MV-4-11 (cell line): ENCODE measurements at regions not wholly inside any gene's neighbourhood (a gene's known extent, or its start where the extent isn't known, plus 50 kb on each side); places are given as distances from the start of the nearest gene placed in this dataset.
A peak's percentile ranks its signal among the peaks of the same experiment; 100 is the strongest.
"Not testable (repeated sequence)": the region's sequence is repeated elsewhere in the genome, so short reads cannot be mapped to it uniquely, and the experiment has no call there.

ENCODE experiments used
- DNase-seq: peaks from one replicate; lab custom pipeline; 2025; lab: John Stamatoyannopoulos, UW

DNA sequence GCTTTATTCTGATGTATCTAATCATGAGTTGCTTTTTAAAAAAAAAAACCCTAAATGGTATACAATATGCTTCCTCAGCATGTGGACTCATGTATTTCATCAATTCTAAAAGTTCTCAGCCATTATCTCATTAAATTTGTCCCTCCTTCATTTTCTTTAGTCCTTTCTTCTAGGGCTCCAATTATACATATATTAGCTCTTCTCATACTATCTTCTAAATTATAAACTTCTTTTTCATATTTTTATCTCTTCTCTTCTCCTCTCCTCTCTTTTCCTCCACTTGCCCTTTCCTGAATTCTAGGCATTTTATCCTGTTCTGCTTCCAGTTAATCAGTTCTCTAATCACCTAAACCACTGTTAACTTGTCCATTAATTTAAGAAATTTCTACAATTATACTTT is 55.0 kb upstream of the IL33 start:
- no peak for DNase-seq

DNA sequence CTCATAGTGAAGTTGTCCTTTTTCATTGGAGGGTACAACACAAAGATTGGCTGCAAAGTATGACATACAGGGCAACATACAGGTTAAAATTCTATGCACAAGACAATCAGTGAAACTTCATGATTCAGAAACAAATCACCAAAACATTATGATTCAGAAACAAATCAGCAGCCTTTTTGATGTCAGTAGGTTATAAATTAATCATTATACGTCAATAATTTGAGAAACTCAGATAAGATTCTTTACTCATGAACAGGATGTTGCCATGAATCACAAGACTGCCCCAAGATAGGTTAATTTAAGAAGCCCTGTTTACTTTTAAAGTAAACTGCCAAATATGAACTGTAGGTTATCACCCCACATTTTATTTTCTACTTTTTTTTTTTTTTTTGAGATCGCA is 62.2 kb upstream of the IL33 start:
- no peak for DNase-seq

DNA sequence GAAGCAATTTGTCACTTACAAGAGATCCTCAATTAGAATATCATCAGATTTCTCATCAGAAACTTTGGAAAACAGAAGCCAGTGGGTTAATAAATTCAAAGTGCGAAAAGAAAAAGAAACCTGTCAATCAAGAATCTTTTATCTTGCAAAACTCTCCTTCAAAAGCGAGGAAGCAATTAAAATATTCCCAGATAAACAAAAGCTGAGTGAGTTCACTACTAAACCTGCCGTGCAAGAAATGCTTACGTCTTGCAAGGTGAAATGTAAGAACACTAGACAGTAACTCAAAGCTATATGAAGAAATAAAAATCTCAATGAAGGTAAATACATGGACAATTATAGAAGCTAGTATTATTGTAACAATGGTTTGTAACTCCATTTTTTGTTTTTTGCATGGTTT is 62.8 kb upstream of the IL33 start:
- DNase-seq, result no peak

- DNase-seq, result no peak
Measured at GRCh38 chr9:6150483-6150882, 65.1 kb upstream of the IL33 start.

GRCh38 chr9:6149315-6149714 is 66.3 kb upstream of the IL33 start:
- no peak for DNase-seq

GRCh38 chr9:6147846-6148245 is 67.8 kb upstream of the IL33 start:
- DNase-seq, result no peak

DNA sequence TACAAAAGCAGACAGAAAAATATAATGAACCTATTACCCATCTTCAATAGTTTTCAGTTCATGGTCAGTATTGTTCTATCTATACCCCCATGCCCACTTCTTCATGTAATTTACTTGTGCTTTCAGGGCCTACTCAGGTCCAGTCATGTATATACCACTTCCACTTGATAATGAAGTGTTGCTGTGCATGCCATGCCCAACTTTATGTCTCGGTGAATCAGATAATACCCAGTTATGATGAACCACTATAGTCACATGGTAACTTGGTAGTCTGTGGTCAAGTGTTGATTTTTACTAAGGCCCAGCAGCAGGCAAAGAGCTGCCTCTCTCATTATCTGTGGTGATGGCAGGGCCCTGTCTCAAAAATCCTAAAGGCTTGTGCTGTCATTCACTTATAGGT is 70.7 kb upstream of the IL33 start:
- no peak for DNase-seq

GRCh38 chr9:6142799-6143454 is 72.7 kb upstream of the IL33 start:
- no peak for DNase-seq

DNA sequence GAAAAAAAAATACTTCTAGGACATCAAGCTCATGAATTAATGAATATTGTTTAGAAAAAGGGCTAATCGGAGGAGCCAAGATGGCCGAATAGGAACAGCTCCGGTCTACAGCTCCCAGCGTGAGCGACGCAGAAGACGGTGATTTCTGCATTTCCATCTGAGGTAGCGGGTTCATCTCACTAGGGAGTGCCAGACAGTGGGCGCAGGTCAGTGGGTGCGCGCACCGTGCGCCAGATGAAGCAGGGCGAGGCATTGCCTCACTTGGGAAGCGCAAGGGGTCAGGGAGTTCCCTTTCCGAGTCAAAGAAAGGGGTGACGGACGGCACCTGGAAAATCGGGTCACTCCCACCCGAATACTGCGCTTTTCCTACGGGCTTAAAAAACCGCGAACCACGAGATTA is 79.8 kb upstream of the IL33 start:
- not testable (repeated sequence) for DNase-seq

- no peak for DNase-seq
Measured at GRCh38 chr9:6134661-6135180, 80.9 kb upstream of the IL33 start.

GRCh38 chr9:6133346-6134063 is 82.1 kb upstream of the IL33 start:
- DNase-seq, result peak; percentile 96

- peak; percentile 72 for DNase-seq
Measured at GRCh38 chr9:6132650-6133049, 83.0 kb upstream of the IL33 start.

DNA sequence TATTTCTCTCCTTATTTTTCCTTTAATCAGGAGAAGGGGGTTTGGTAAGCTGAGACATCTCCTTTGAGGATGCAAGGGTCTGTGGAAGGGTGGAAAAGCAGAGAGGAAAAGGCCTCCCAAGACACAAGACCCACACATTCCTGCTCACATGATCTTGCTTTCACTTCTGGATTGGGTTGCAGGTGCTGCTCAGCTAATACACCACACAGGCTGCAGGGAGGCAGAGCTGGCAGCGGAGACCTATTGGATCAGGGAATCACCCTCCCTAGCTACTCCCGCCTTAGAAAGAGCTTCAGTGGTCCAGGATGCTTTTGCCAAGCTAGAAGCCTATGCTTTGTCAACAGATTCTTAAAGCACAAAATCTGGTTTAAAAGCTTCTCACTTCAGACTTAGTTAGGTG is 87.6 kb upstream of the IL33 start:
- no peak for DNase-seq

DNA sequence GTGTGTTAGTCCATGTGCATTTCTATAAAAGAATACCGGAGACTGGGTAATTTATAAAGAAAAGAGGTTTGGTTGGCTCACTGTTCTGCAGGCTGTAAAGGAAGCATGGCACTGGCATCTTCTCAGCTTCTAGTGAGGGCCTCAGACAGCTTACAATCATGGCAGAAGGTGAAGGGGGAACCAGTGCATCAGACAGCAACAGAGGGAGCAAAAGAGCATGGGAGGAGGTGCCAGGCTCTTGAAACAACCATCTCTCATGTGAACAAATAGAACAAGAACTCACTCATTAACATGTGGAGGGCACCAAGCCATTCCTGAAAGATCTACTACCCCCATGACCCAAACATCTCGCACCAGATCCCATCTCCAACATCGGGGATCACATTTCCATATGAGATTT is 89.2 kb upstream of the IL33 start:
- DNase-seq, result no peak

DNA sequence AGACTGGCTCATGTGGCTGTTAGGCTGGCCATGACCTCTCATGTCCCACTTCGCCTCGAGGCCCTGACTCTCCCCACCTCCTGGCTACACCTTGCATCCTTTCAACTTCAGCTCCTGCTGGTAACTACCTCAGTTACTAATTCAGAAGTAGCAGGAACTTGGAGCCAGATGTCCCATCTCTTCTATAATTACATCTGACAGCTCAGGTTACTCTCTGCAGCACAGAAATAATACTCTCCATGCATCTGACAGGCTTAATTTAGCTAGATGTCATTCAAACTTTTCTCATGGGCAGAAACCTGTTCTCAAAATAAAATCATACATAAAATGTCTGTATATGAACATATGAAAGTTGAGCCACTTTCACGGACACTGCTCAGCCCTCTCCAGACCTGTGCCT is 92.2 kb upstream of the IL33 start:
- no peak for DNase-seq

- DNase-seq, result no peak
Measured at GRCh38 chr9:6121707-6122106, 93.9 kb upstream of the IL33 start.

- no peak for DNase-seq
Measured at GRCh38 chr9:6114424-6114823, 99.0 kb upstream of the RANBP6 start.

DNA sequence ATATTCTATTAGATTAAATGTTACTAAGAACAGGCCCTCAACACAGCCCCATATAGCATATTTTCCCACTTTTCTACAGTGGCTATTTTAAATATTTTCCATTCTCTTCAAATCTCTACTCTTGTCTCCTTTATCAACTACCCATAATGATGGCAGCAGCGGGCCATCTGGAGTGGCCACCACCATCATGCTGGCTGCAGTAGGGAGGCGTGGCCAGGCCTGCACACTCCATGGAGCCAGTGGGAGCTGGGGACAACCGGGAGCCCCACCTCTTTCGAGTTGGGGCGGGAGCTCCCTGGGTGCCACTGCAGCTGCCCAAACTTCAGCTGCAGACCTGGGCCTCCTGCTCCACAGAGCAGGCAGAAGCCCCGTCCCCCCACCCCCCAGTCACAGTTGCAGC is 98.4 kb upstream of the RANBP6 start:
- no peak for DNase-seq

DNA sequence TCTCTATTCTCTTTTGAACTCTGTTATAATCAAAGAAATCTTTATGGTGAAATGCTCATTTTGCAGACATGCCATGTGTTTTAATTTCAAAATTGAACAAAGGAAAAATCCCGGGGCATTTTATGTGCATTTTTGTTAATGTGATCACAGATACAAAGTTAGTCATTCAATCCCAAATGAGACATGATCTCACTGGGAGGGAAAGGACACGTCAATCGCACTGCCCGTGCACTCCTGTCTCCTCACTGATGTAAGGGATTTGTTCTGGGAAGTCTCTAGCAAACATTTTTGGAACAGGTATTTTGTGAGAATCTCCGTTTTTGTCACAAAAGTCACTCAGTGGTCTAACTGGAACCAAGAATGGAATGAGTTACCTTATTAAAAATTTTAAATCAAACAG is 97.9 kb upstream of the RANBP6 start:
- DNase-seq, result no peak

DNA sequence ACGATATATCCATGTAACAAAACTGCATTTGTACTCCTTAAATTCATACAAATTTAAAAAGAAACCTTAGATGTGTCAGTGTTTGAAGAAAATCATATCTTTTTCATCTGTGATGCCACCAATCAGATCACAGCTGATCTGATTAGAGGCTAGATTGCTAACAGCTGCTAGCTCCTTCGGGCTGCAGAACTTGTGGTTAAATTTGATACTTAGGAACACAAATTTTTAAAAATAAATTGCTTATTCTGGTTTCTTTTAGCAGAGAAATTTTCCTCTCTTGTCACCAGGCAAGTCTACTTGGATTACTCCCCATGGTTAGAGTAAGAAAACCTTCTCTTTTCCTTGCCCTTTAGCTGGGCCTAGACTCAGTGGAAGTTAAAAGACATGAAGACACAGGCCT is 94.6 kb upstream of the RANBP6 start:
- no peak for DNase-seq

DNA sequence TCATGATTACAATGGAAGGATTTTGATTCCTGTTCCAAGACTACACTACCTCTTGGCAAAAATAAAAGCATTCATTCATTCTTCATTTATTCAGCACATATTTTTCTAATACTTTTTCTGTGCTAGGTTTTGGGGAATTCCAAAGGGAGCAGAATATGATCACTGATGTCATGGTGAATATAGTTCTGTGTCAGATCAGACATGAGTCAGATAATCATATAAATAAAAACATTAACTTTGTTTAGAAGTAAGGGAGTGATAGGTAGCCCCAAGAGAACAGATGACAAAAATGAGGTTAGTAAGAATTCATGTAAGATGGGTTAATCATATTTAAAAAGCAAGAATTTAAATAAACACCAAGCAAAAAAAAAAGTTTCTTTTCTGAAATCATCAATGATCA is 94.1 kb upstream of the RANBP6 start:
- DNase-seq, result no peak

DNA sequence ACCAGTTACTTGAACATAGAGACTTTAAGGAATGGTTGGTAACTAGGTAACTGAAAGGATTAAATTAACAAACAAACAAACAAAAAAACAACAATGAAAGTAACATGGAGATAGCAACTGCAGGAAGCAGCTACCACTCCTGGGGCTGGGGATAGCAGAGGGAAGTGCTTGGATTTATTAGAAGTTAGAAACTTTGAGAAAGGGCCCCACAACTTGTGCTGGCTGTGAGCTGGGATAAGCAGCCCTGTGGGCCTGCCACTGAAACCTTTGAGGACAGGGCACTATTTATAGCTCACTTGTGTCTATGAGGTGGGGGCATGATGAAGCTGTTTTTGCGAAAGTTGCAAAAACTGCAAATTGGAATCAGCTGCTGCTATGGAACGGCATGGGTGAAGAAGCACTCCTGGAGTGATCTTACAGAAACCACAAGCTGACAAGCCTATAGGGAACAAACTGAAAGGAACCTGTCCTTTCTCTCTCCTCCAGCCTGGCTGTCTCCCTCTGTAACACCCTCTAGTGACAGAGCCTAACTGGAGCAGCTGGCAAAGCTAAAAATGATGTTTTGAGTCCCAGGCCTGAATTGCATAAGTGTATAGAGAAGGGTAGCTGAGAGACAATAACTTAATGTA is 91.4 kb upstream of the RANBP6 start:
- DNase-seq, result peak; percentile 83

DNA sequence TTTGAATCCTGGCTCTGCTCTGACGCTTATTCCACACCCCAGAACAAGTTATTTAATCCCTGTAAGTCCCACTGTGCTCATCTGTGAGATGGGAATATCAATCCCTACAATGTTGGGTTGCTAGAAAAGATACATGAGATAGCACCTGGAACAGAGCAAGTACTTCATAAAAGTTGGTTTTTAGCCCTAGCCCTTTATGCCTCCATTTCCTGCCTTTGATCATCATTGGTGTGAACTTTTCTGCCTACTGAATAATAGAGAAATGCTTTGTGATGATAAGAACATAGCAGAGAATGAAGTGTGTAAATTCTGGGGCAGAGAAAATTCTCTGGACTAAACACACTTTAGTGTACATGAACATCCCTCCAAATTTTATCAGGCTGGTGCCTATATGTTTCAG is 90.3 kb upstream of the RANBP6 start:
- no peak for DNase-seq
